Glutamatergic neuron (in vitro differentiated cells): ENCODE measurements at regions not wholly inside any gene's neighbourhood (a gene's known extent, or its start where the extent isn't known, plus 50 kb on each side); places are given as distances from the start of the nearest gene placed in this dataset.
"Not testable (repeated sequence)": the region's sequence is repeated elsewhere in the genome, so short reads cannot be mapped to it uniquely, and the experiment has no call there.

Source experiments
- DNase-seq: peaks from one replicate; pipeline ENCODE4 v3.0.0; 2022
- H3K27ac Mint-ChIP-seq: one replicate; pipeline ENCODE4 v1.8.0; 2020; ENCODE audit warnings: mild to moderate bottlenecking, mixed read lengths, inconsistent platforms; ENCODE audit not compliant: unreplicated experiment
- H3K27me3 Mint-ChIP-seq: one replicate; pipeline ENCODE4 v1.8.0; 2020; ENCODE audit warnings: mild to moderate bottlenecking, moderate library complexity, mixed read lengths, inconsistent platforms; ENCODE audit not compliant: unreplicated experiment
- H3K36me3 Mint-ChIP-seq: one replicate; pipeline ENCODE4 v1.8.0; 2020; ENCODE audit warnings: mild to moderate bottlenecking, mixed read lengths, inconsistent platforms; ENCODE audit not compliant: unreplicated experiment
- H3K4me1 Mint-ChIP-seq: one replicate; pipeline ENCODE4 v1.8.0; 2020; ENCODE audit warnings: mild to moderate bottlenecking, low read depth, mixed read lengths, inconsistent platforms; ENCODE audit not compliant: unreplicated experiment
- H3K4me3 Mint-ChIP-seq: one replicate; pipeline ENCODE4 v1.8.0; 2020; ENCODE audit warnings: mild to moderate bottlenecking, mixed read lengths, inconsistent platforms; ENCODE audit not compliant: unreplicated experiment
- H3K9me3 Mint-ChIP-seq: one replicate; pipeline ENCODE4 v1.8.0; 2020; ENCODE audit warnings: mild to moderate bottlenecking, moderate library complexity, mixed read lengths, inconsistent platforms; ENCODE audit not compliant: unreplicated experiment
- CTCF ChIP-seq: fragments of 200-600 bp; sonication (generic); IDR thresholded peaks from one replicate; pipeline ENCODE4 v1.5.0; 2021; ENCODE audit not compliant: partially characterized antibody, unreplicated experiment

GRCh38 chr17:77531002-77531401 lies 390.2 kb downstream of the SEC14L1 start:
- Mint-ChIP-seq H3K36me3 (peaks cover 9% of the 10 kb centered on the region), H3K4me3 (no peak overlapping the region), H3K9me3 (peaks cover 2% of the 10 kb centered on the region), H3K4me1 (peaks cover 3% of the 10 kb centered on the region), H3K27ac (no peak overlapping the region), H3K27me3 (peaks cover 4% of the 10 kb centered on the region)
- DNase-seq: no peak
- no peak for TF ChIP-seq CTCF

- DNase-seq: no peak
- Mint-ChIP-seq H3K4me1 (peaks cover 3% of the 10 kb centered on the region), H3K9me3 (peaks cover 2% of the 10 kb centered on the region), H3K27me3 (peaks cover 4% of the 10 kb centered on the region), H3K27ac (no peak overlapping the region), H3K4me3 (no peak overlapping the region), H3K36me3 (peaks cover 9% of the 10 kb centered on the region)
- no peak for TF ChIP-seq CTCF
Measured at GRCh38 chr17:77531641-77532040, 390.9 kb downstream of the SEC14L1 start.

GRCh38 chr17:77533697-77534096 lies 392.9 kb downstream of the SEC14L1 start:
- DNase-seq, H3K27ac Mint-ChIP-seq, H3K4me1 Mint-ChIP-seq, H3K36me3 Mint-ChIP-seq, H3K9me3 Mint-ChIP-seq, H3K4me3 Mint-ChIP-seq, H3K27me3 Mint-ChIP-seq: not testable (repeated sequence)

- no peak for TF ChIP-seq CTCF
- H3K4me1 Mint-ChIP-seq: no peaks in the 10 kb centered on the region
- no peak overlapping the region for H3K27ac Mint-ChIP-seq
- H3K4me3 Mint-ChIP-seq: no peak overlapping the region
- peaks cover 4% of the 10 kb centered on the region for H3K9me3 Mint-ChIP-seq
- H3K27me3 Mint-ChIP-seq: peaks cover 6% of the 10 kb centered on the region
- peaks cover 5% of the 10 kb centered on the region for H3K36me3 Mint-ChIP-seq
- DNase-seq: no peak
Measured at GRCh38 chr17:77534137-77534536, 393.4 kb downstream of the SEC14L1 start.

GRCh38 chr17:77535435-77535834 lies 394.7 kb downstream of the SEC14L1 start:
- DNase-seq: no peak
- Mint-ChIP-seq H3K4me1 (no peaks in the 10 kb centered on the region), H3K9me3 (peaks cover 2% of the 10 kb centered on the region), H3K4me3 (no peak overlapping the region), H3K36me3 (peaks cover 5% of the 10 kb centered on the region), H3K27me3 (peaks cover 4% of the 10 kb centered on the region), H3K27ac (no peak overlapping the region)
- TF ChIP-seq CTCF: no peak

GRCh38 chr17:77535892-77536291 lies 395.1 kb downstream of the SEC14L1 start:
- H3K27me3 Mint-ChIP-seq: peaks cover 4% of the 10 kb centered on the region

More at GRCh38 chr17:77535892-77536291, 395.1 kb downstream of the SEC14L1 start:
- H3K36me3 Mint-ChIP-seq: peaks cover 5% of the 10 kb centered on the region
- no peak for TF ChIP-seq CTCF
- no peak overlapping the region for H3K27ac Mint-ChIP-seq
- H3K9me3 Mint-ChIP-seq: peaks cover 2% of the 10 kb centered on the region
- DNase-seq: no peak
- H3K4me1 Mint-ChIP-seq: no peaks in the 10 kb centered on the region
- no peak overlapping the region for H3K4me3 Mint-ChIP-seq
